HepG2 (cell line): ENCODE measurements at regions not wholly inside any gene's neighbourhood (a gene's known extent, or its start where the extent isn't known, plus 50 kb on each side); places are given as distances from the start of the nearest gene placed in this dataset.
A peak's percentile ranks its signal among the peaks of the same experiment; 100 is the strongest.

Experiments used
- ARID4A ChIP-seq: sonication (generic); formaldehyde crosslinking; IDR thresholded peaks from 2 replicates; pipeline ENCODE4 v1.5.0; 2020; ENCODE audit warnings: mild to moderate bottlenecking, missing genetic modification reagents, borderline replicate concordance
- ARID5B ChIP-seq: IDR thresholded peaks from 2 replicates; pipeline ENCODE4 v1.4.0; 2020; ENCODE audit warnings: mild to moderate bottlenecking, missing genetic modification reagents
- ELK4 ChIP-seq: sonication (generic); formaldehyde crosslinking; IDR thresholded peaks from 2 replicates; pipeline ENCODE4 v1.9.0; 2021; ENCODE audit warnings: missing genetic modification reagents, borderline replicate concordance
- EP300 ChIP-seq, 3 experiments: sonication (generic) in 1 of 3; formaldehyde crosslinking in 1 of 3; IDR thresholded peaks; 2 replicates each; pipeline versions ENCODE4 v1.5.1 to v1.6.1; 2011 to 2020; ENCODE audit warnings: low read depth in 2 of 3, low read length in 2 of 3, borderline replicate concordance in 1 of 3, improper control_type of control experiment in 1 of 3, mild to moderate bottlenecking in 1 of 3, missing genetic modification reagents in 1 of 3, moderate library complexity in 1 of 3
- GTF3A ChIP-seq: sonication (generic); formaldehyde crosslinking; conservative IDR thresholded peaks from 2 replicates; pipeline ENCODE4 v1.4.0; 2020; ENCODE audit warnings: mild to moderate bottlenecking, missing genetic modification reagents
- REL ChIP-seq: sonication (generic); formaldehyde crosslinking; conservative IDR thresholded peaks from 2 replicates; pipeline ENCODE4 v1.8.0; 2022; ENCODE audit warnings: mild to moderate bottlenecking, missing genetic modification reagents, moderate library complexity
- RORA ChIP-seq: sonication (generic); formaldehyde crosslinking; IDR thresholded peaks from 2 replicates; pipeline ENCODE4 v1.5.0; 2020; ENCODE audit warnings: mild to moderate bottlenecking, missing genetic modification reagents, moderate library complexity
- SRSF9 ChIP-seq: fragments of 200-400 bp; formaldehyde crosslinking; IDR thresholded peaks from 2 replicates; pipeline ENCODE4 v1.6.1; 2018; ENCODE audit warnings: borderline replicate concordance, mild to moderate bottlenecking, low read depth, low read length; ENCODE audit not compliant: insufficient read depth, poor library complexity, severe bottlenecking
- ZFP37 ChIP-seq: sonication (generic); formaldehyde crosslinking; IDR thresholded peaks from 2 replicates; pipeline ENCODE4 v1.4.0; 2020; ENCODE audit warnings: missing genetic modification reagents, borderline replicate concordance
- ZNF337 ChIP-seq: sonication (generic); formaldehyde crosslinking; IDR thresholded peaks from 2 replicates; pipeline ENCODE4 v1.5.1; 2020; ENCODE audit warnings: missing genetic modification reagents, low read depth, mild to moderate bottlenecking, borderline replicate concordance
- ZNF430 ChIP-seq: sonication (generic); formaldehyde crosslinking; IDR thresholded peaks from 2 replicates; pipeline ENCODE4 v1.9.0; 2021; ENCODE audit warnings: mild to moderate bottlenecking, missing genetic modification reagents
- ZNF556 ChIP-seq: sonication (generic); formaldehyde crosslinking; IDR thresholded peaks from 2 replicates; pipeline ENCODE4 v1.4.0; 2020; ENCODE audit warnings: mild to moderate bottlenecking, missing genetic modification reagents, borderline replicate concordance
- TF ChIP-seq, protein P1 (sequence below): IDR thresholded peaks from 2 replicates; pipeline ENCODE4 v1.6.1; 2016; ENCODE audit warnings: missing biosample characterization, missing genetic modification reagents, low read depth

DNA sequence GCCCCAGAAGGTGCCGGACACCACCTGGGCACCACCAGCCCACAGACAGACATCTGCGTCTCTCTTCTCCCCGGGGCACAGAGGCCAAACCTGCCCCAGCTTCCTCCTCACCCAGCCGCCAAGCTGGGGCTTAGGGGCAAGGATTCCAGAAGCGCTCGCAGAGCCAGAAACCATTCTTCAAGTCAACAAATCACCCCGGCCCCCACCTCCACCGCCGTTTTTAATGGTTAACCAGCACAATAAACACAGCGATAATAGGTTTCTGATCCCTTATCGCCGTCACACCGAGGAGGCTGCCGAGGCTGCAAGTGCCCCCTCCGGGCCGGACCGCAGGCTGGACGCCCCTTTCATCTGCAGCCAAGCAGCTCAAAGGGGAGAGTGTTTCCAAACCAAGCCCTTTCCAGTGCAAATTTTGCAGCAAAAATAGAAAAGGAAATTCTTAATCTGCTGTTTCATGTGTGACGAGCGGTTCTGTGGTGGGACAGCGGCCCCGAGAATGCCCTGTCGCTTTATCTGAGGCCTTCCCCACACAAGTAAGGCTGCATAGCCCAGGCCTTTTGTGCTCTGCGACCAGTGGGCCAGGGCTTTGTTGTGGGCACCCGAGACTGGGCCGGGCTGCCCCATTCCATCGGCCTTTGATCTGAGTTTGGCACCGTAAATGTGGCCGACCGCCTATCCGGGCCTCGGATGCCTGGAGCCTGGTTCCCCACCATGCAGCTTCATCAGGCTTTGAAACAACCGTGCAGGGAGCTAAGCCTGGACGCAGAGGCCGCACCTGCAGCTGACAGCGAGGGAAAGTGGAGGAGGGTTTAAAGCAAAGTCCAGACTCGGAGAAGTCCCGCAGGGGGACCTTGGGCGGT is 83.2 kb downstream of the FOXL3 start (continued):
- TF ChIP-seq ARID4A (CRISPR knock-in tag) (peak; percentile 57; the same call in 1 of the 2 replicates), ZNF430 (peak; percentile 81), ELK4 (no peak), GTF3A (CRISPR knock-in tag) (no peak), EP300 (IDR thresholded peaks at IDR 0.05; ENCODE audit: low read depth in 2 of 2, low read length in 2 of 2) (peak in 1 of 2 experiments; percentile 82; a peak in 2 of 4 replicates), EP300 (CRISPR knock-in tag; IDR thresholded peaks at IDR 0.05; ENCODE audit: borderline replicate concordance) (peak; percentile 32; the same call in 1 of the 2 replicates), ARID5B (CRISPR knock-in tag) (peak; percentile 73), REL (CRISPR knock-in tag) (no peak), SRSF9 (no peak), ZNF337 (no peak), RORA (CRISPR knock-in tag) (no peak), ZNF556 (CRISPR knock-in tag) (no peak), ZFP37 (CRISPR knock-in tag) (no peak)
- TF ChIP-seq, protein P1, sequence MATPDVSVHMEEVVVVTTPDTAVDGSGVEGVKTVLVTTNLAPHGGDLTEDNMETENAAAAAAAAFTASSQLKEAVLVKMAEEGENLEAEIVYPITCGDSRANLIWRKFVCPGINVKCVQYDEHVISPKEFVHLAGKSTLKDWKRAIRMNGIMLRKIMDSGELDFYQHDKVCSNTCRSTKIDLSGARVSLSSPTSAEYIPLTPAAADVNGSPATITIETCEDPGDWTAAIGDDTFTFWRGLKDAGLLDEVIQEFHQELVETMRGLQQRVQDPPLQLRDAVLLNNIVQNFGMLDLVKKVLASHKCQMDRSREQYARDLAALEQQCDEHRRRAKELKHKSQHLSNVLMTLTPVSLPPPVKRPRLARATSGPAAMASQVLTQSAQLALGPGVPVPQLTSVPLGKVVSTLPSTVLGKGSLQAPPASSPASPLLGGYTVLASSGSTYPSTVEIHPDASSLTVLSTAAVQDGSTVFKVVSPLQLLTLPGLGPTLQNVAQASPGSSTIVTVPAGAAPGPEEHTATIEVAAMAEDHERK (CRISPR knock-in tag): no peak
